HG03558 (cell line): ENCODE measurements at regions not wholly inside any gene's neighbourhood (a gene's known extent, or its start where the extent isn't known, plus 50 kb on each side); places are given as distances from the start of the nearest gene placed in this dataset.

ENCODE experiments used
- ATAC-seq: cut with Tn5 transposase; IDR thresholded peaks from one replicate; pipeline ENCODE4 v1.9.1; 2021; ENCODE audit warnings: moderate number of reproducible peaks; ENCODE audit not compliant: unreplicated experiment; ENCODE audit errors: extremely low read depth

- ATAC-seq, result no peak
Measured at GRCh38 chr9:87305151-87305550, 192.5 kb upstream of the DAPK1 start.

GRCh38 chr9:87306006-87306405, 191.7 kb upstream of the DAPK1 start:
- ATAC-seq, result no peak

- ATAC-seq, result no peak
Measured at GRCh38 chr9:87307848-87308247, 189.8 kb upstream of the DAPK1 start.

DNA sequence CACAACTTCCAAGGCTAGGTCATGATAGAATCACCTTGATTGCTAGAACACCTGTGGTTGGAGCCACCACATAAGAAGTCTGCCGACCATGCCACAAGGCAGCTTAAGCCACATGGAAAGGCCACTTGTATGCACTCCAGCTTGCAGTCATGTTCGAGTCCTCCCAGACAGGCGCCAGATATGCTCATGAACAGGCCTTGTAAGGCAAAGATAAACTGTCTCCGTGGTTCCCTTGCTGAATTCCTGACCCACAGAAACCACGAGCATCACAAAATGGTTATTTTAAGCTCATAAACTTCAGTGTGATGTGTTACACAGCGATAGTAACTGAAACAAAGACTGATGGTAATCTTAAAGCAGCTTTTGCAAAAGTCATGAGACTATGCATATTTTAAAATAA, 188.4 kb upstream of the DAPK1 start:
- no peak for ATAC-seq

DNA sequence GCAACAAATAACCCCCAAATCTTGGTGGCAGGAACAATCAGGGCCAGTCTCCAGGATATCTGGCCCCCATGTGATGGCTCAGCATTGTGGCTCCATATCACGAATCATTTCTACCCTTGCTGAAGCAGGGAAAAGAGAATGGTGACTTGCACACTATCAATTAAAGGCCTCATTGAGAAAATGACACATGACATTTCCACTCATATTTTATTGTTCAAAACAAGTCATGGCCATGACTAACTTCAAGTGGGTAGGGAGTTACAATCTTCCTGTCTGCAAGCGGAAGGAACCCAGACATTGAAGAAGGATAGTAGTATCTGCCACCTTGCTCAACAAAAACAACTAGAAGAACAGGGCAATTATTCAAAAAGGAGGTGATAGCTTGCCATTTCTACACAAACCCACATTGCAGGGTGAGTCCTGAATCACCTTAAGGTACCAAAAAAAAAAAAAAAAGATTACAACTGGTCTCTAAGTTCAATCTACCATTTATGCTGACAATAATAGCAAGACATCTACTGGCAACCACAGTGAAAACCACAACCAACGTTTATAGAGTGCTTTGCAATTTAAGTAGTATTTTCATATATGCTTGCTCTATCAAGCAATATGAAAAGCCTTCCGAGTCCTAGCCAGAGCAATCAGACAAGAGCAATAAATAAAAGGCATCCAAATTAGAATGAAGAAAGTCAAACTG, 186.7 kb upstream of the DAPK1 start:
- ATAC-seq, result no peak

GRCh38 chr9:87319656-87320055, 178.0 kb upstream of the DAPK1 start:
- ATAC-seq, result no peak

GRCh38 chr9:87320146-87320884, 177.4 kb upstream of the DAPK1 start:
- no peak for ATAC-seq

DNA sequence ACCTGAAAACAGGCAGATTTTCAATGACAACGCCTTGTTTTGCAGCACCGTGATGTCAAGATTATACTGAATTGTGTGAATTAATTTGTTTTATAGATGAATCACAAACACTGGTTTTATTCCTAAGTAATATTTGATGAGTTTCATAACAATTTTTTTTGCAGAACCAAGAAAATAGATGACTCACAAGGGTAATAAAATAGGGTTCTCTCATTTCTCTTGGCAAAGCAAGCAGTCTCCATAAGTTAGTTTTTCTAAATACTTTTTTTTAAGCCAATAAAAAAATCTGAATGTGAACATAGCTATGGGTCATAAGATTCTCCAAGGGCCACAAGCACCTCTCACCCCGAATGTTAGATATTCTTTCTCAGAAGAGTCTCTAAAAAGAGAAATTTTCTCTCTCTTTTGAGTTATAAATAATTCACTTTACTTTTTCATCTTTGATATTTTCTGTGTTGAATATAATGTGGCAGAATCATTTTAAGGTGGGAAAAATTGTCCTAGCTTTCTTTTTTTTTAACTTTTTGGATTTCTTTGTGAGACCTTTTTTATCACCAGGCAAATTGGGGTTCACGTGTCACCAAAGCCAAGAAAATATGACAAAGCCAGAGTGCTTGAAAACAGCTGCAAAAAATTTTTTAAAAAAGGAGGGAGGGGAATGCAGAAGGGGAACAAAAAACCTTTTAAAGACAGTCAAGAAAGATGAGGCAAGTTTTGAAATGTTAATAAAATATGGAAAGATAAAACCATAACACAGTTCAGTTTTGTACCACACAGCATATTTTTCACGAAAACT, 174.6 kb upstream of the DAPK1 start:
- ATAC-seq, result no peak

GRCh38 chr9:87323928-87324327, 173.7 kb upstream of the DAPK1 start:
- no peak for ATAC-seq

DNA sequence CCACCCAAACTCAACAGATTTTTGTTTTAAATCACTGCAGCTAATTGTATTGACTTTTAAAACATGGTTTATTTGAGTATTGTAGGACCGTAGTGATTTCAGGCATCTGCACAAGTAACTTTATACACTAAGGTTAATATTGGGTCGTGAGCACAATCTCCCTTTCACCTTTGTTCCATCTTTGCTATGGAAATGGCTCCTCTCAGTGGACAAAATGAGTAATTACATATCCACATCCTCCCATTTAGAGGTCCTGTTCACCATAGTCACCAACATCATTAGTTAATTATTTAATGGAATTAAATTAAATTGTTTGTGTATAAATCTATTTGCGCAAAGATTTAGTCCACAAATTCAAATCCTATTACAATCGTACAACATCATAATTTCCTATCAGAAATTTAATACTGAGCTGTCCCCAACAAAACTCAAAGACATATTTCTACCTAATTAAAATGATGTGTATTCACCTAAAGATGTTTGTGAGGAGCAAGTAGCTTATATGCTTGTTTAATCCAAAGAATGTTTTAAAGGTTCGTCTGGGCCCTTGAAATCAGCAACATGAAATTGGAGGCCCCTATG, 173.0 kb upstream of the DAPK1 start:
- ATAC-seq, result no peak

GRCh38 chr9:87327575-87328125, 170.0 kb upstream of the DAPK1 start:
- ATAC-seq, result no peak

- no peak for ATAC-seq
Measured at GRCh38 chr9:87333802-87334201, 163.9 kb upstream of the DAPK1 start.

- ATAC-seq, result no peak
Measured at GRCh38 chr9:87334366-87334765, 163.3 kb upstream of the DAPK1 start.

DNA sequence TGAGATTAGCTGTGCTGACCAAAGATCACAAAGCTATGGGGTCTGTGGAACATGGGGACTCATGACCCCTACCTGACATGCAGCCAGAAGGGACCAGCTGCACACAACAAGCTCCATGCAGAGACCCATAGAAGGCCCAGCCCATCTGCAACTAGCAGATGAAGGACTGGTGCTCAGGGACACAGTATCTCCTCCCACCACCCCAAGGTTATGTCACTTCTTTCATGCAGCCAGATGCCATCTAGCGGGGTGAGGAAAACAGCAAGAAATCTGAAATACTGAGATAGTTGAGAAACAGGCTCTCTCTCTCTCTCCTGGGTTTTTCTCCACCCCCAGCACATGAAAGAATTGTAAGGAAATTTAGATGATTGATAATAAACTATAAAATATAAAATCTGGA, 161.3 kb upstream of the DAPK1 start:
- no peak for ATAC-seq

- ATAC-seq, result no peak
Measured at GRCh38 chr9:87336914-87337333, 160.7 kb upstream of the DAPK1 start.

GRCh38 chr9:87337335-87338087, 160.2 kb upstream of the DAPK1 start:
- ATAC-seq, result no peak

GRCh38 chr9:87338088-87338989, 159.3 kb upstream of the DAPK1 start:
- ATAC-seq, result no peak

GRCh38 chr9:87340391-87340790, 157.3 kb upstream of the DAPK1 start:
- no peak for ATAC-seq

GRCh38 chr9:87342743-87343142, 154.9 kb upstream of the DAPK1 start:
- no peak for ATAC-seq
